22Rv1 (cell line): ENCODE measurements at regions not wholly inside any gene's neighbourhood (a gene's known extent, or its start where the extent isn't known, plus 50 kb on each side); places are given as distances from the start of the nearest gene placed in this dataset.

Source experiments
- ZFX ChIP-seq: fragments of 450-650 bp; IDR thresholded peaks from 2 replicates; pipeline ENCODE4 v1.6.1; 2017; ENCODE audit warnings: antibody characterized with exemption, borderline replicate concordance
- TF ChIP-seq, protein P1 (sequence below): fragments of 450-650 bp; IDR thresholded peaks from 2 replicates; pipeline ENCODE4 v1.5.1; 2017; ENCODE audit warnings: mild to moderate bottlenecking

DNA sequence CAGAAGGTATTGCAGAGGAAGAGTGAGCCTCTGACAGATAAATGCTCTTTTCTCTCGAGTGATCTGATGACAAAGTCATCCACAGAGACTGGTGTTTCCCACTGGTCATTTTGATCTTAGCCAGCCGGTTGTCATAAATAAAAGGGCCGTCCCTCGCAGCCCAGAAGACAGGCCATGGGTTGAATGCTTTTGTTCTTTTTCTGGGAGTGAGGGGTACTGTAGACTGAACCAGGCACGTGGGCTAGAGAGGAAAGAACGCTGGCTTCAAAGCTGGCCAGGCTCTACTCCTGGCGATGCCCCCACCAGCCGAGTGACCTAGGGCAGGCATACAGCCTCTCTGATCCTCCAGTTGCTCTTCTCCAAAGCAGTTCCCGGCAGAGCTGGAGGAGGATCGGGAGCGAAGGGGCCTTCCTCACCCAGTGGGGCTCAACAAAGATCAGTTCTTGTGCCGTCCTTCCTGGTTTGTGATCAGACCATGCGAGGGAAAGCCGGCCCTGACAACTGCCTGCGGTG lies 193.5 kb downstream of the INHBB start:
- TF ChIP-seq, protein P1, sequence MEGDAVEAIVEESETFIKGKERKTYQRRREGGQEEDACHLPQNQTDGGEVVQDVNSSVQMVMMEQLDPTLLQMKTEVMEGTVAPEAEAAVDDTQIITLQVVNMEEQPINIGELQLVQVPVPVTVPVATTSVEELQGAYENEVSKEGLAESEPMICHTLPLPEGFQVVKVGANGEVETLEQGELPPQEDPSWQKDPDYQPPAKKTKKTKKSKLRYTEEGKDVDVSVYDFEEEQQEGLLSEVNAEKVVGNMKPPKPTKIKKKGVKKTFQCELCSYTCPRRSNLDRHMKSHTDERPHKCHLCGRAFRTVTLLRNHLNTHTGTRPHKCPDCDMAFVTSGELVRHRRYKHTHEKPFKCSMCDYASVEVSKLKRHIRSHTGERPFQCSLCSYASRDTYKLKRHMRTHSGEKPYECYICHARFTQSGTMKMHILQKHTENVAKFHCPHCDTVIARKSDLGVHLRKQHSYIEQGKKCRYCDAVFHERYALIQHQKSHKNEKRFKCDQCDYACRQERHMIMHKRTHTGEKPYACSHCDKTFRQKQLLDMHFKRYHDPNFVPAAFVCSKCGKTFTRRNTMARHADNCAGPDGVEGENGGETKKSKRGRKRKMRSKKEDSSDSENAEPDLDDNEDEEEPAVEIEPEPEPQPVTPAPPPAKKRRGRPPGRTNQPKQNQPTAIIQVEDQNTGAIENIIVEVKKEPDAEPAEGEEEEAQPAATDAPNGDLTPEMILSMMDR = no peak
- TF ChIP-seq ZFX = no peak
